ENCODE measurements at regions not wholly inside any gene's neighbourhood (a gene's known extent, or its start where the extent isn't known, plus 50 kb on each side); places are given as distances from the start of the nearest gene placed in this dataset.

- Histone ChIP-seq H3K36me3 (ENCODE audit: insufficient read depth, low read length) (no peaks in the 10 kb centered on the region), H3F3A (ENCODE audit: insufficient read depth, low read length, poor library complexity, severe bottlenecking) (no peaks in the 10 kb centered on the region), H3K4me3 (ENCODE audit: low read length) (no peak overlapping the region), H3K9me2 (ENCODE audit: insufficient read depth, low read length) (no peaks in the 10 kb centered on the region), H3K27me3 (ENCODE audit: insufficient read depth, low read depth, low read length) (no peaks in the 10 kb centered on the region), H2AFZ (ENCODE audit: low read depth, low read length) (no peak overlapping the region), H3K27ac (ENCODE audit: low read length) (no peak overlapping the region), H3K4me2 (ENCODE audit: low read length) (no peak overlapping the region), H3K9me3 (ENCODE audit: low read length) (no peaks in the 10 kb centered on the region), H3K79me2 (replicated peaks; ENCODE audit: insufficient read depth, low read length) (no peaks in the 10 kb centered on the region), H4K20me1 (ENCODE audit: insufficient read depth) (no peaks in the 10 kb centered on the region), H3K9ac (ENCODE audit: low read length) (no peak overlapping the region)
- TF ChIP-seq MXI1 (conservative IDR thresholded peaks at IDR 0.05; ENCODE audit: poor library complexity, severe bottlenecking): no peak
- no peak for TF ChIP-seq POLR2AphosphoS5 (IDR thresholded peaks at IDR 0.05)
- TF ChIP-seq TAF1 (IDR thresholded peaks at IDR 0.05; ENCODE audit: low read depth): no peak
- TF ChIP-seq RAD21 (conservative IDR thresholded peaks at IDR 0.05): no peak
- TF ChIP-seq, protein P1, sequence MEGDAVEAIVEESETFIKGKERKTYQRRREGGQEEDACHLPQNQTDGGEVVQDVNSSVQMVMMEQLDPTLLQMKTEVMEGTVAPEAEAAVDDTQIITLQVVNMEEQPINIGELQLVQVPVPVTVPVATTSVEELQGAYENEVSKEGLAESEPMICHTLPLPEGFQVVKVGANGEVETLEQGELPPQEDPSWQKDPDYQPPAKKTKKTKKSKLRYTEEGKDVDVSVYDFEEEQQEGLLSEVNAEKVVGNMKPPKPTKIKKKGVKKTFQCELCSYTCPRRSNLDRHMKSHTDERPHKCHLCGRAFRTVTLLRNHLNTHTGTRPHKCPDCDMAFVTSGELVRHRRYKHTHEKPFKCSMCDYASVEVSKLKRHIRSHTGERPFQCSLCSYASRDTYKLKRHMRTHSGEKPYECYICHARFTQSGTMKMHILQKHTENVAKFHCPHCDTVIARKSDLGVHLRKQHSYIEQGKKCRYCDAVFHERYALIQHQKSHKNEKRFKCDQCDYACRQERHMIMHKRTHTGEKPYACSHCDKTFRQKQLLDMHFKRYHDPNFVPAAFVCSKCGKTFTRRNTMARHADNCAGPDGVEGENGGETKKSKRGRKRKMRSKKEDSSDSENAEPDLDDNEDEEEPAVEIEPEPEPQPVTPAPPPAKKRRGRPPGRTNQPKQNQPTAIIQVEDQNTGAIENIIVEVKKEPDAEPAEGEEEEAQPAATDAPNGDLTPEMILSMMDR (IDR thresholded peaks at IDR 0.05; ENCODE audit: poor library complexity, severe bottlenecking): no peak
- TF ChIP-seq REST (IDR thresholded peaks at IDR 0.05; ENCODE audit: borderline replicate concordance): no peak
Observed at GRCh38 chrX:4005281-4005680, 291.8 kb upstream of the PRKX start.

DNA sequence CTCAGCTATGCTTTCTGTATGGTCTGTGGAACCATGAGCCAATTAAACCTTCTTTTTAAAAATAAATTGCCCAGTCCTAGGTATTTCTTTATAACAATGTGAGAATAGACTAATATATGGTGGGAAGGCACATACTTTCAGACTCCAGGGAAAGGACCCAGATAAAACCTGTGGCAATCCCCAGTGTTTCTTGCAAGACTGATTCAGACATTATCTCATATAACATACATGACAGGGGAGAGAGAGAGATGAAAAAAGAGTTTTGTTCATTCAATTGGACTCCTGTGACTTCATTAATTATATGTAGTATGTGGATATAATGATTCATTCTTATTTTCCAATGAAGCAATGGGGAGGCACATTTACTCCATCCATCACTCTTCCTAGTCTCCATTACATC is 291.4 kb upstream of the PRKX start:
- Histone ChIP-seq H3K27me3 (ENCODE audit: insufficient read depth, low read depth, low read length) (no peaks in the 10 kb centered on the region), H3K4me2 (ENCODE audit: low read length) (no peak overlapping the region)

GRCh38 chrX:3994315-3994714 is 280.9 kb upstream of the PRKX start:
- Histone ChIP-seq H3K4me2 (ENCODE audit: low read length) (no peak overlapping the region), H2AFZ (ENCODE audit: low read depth, low read length) (no peak overlapping the region)

More for the DNA sequence above, 291.4 kb upstream of the PRKX start:
- Histone ChIP-seq H3K36me3 (ENCODE audit: insufficient read depth, low read length) (no peaks in the 10 kb centered on the region), H2AFZ (ENCODE audit: low read depth, low read length) (no peak overlapping the region), H3K9ac (ENCODE audit: low read length) (no peak overlapping the region), H3K4me3 (ENCODE audit: low read length) (no peak overlapping the region), H3F3A (ENCODE audit: insufficient read depth, low read length, poor library complexity, severe bottlenecking) (no peaks in the 10 kb centered on the region), H4K20me1 (ENCODE audit: insufficient read depth) (no peaks in the 10 kb centered on the region), H3K9me3 (ENCODE audit: low read length) (no peaks in the 10 kb centered on the region), H3K27ac (ENCODE audit: low read length) (no peak overlapping the region), H3K79me2 (replicated peaks; ENCODE audit: insufficient read depth, low read length) (no peaks in the 10 kb centered on the region), H3K9me2 (ENCODE audit: insufficient read depth, low read length) (no peaks in the 10 kb centered on the region)
- TF ChIP-seq SMC3 (conservative IDR thresholded peaks at IDR 0.05; ENCODE audit: poor library complexity): no peak
- no peak for TF ChIP-seq RAD21 (conservative IDR thresholded peaks at IDR 0.05)

More at GRCh38 chrX:3994315-3994714, 280.9 kb upstream of the PRKX start:
- Histone ChIP-seq H3K36me3 (ENCODE audit: insufficient read depth, low read length) (no peaks in the 10 kb centered on the region), H3K27me3 (ENCODE audit: insufficient read depth, low read depth, low read length) (no peaks in the 10 kb centered on the region), H3F3A (ENCODE audit: insufficient read depth, low read length, poor library complexity, severe bottlenecking) (no peaks in the 10 kb centered on the region), H3K27ac (ENCODE audit: low read length) (no peak overlapping the region), H4K20me1 (ENCODE audit: insufficient read depth) (no peaks in the 10 kb centered on the region), H3K4me3 (ENCODE audit: low read length) (no peak overlapping the region), H3K9me2 (ENCODE audit: insufficient read depth, low read length) (no peaks in the 10 kb centered on the region), H3K79me2 (replicated peaks; ENCODE audit: insufficient read depth, low read length) (no peaks in the 10 kb centered on the region), H3K9me3 (ENCODE audit: low read length) (no peaks in the 10 kb centered on the region), H3K9ac (ENCODE audit: low read length) (no peak overlapping the region)
- TF ChIP-seq TAF1 (IDR thresholded peaks at IDR 0.05; ENCODE audit: low read depth) (no peak), MXI1 (conservative IDR thresholded peaks at IDR 0.05; ENCODE audit: poor library complexity, severe bottlenecking) (no peak), RAD21 (conservative IDR thresholded peaks at IDR 0.05) (no peak), POLR2AphosphoS5 (IDR thresholded peaks at IDR 0.05) (no peak), SMC3 (conservative IDR thresholded peaks at IDR 0.05; ENCODE audit: poor library complexity) (no peak), EZH2 (IDR thresholded peaks at IDR 0.05; ENCODE audit: borderline replicate concordance, insufficient read depth, low read length, poor library complexity, severe bottlenecking) (no peak), EP300 (conservative IDR thresholded peaks at IDR 0.05; ENCODE audit: poor library complexity, severe bottlenecking) (no peak), REST (IDR thresholded peaks at IDR 0.05; ENCODE audit: borderline replicate concordance) (no peak)
- TF ChIP-seq, protein P1 (IDR thresholded peaks at IDR 0.05; ENCODE audit: poor library complexity, severe bottlenecking): no peak

All from neural cell (in vitro differentiated cells).